IMR-90 (cell line): ENCODE measurements at regions not wholly inside any gene's neighbourhood (a gene's known extent, or its start where the extent isn't known, plus 50 kb on each side); places are given as distances from the start of the nearest gene placed in this dataset.

Experiments
- ATAC-seq: fragments of 200-7000 bp; cut with Tn5 transposase; 2 replicates; pipeline ENCODE4 v1.9.1; 2020; ENCODE audit warnings: low read depth, mild to moderate bottlenecking, moderate library complexity
- BruUV-seq: library from RNA; stranded (reverse); fragments of 400-500 nt; replicated peaks from 2 replicates; lab custom pipeline; 2021; lab: Mats Ljungman, UMichigan
- CTCF ChIA-PET: fragments of 300-600 bp; formaldehyde crosslinking; extraction: SDS; loops from one replicate; lab custom pipeline; 2021; ENCODE audit warnings: antibody characterized with exemption; lab: Yijun Ruan, JAX
- POLR2A ChIA-PET: fragments of 300-600 bp; sonication (Branson Sonifier 250); formaldehyde crosslinking; loops from one replicate; lab custom pipeline; 2022; ENCODE audit warnings: antibody characterized with exemption; ENCODE audit not compliant: unreplicated experiment; lab: Charles Lee
- DNase-seq: peaks from one replicate; pipeline ENCODE4 v3.0.0; 2013
- H2AFZ ChIP-seq: replicated peaks from 2 replicates; pipeline ENCODE3; 2013; ENCODE audit warnings: low read length, mild to moderate bottlenecking; ENCODE audit not compliant: poor library complexity
- H2AK5ac ChIP-seq: 2 replicates; pipeline ENCODE4 v1.6.1; 2013; ENCODE audit warnings: low read depth, low read length, inconsistent platforms
- H2AK9ac ChIP-seq: replicated peaks from 2 replicates; pipeline ENCODE3; 2013; ENCODE audit warnings: mild to moderate bottlenecking, low read depth, low read length, moderate library complexity; ENCODE audit not compliant: poor library complexity
- H2BK120ac ChIP-seq: 2 replicates; pipeline ENCODE4 v1.6.1; 2013; ENCODE audit warnings: low read depth, low read length, inconsistent platforms
- H2BK15ac ChIP-seq: 3 replicates; pipeline ENCODE4 v1.6.1; 2013; ENCODE audit warnings: low read depth, low read length, inconsistent platforms
- H2BK20ac ChIP-seq: 2 replicates; pipeline ENCODE4 v1.6.1; 2013; ENCODE audit warnings: low read depth, mild to moderate bottlenecking, inconsistent platforms, low read length, moderate library complexity
- H2BK5ac ChIP-seq: 2 replicates; pipeline ENCODE4 v1.6.1; 2013; ENCODE audit warnings: mild to moderate bottlenecking, low read depth, low read length, inconsistent platforms; ENCODE audit not compliant: poor library complexity, severe bottlenecking
- H3K14ac ChIP-seq: replicated peaks from 2 replicates; pipeline ENCODE4 v1.6.1; 2013; ENCODE audit warnings: low read depth, low read length, inconsistent platforms
- H3K18ac ChIP-seq: 2 replicates; pipeline ENCODE4 v1.6.1; 2013; ENCODE audit warnings: low read depth, low read length, control low read depth
- H3K23ac ChIP-seq: 2 replicates; pipeline ENCODE4 v1.6.1; 2013; ENCODE audit warnings: low read depth, low read length, inconsistent platforms
- H3K27ac ChIP-seq: 2 replicates; pipeline ENCODE4 v1.5.1; 2013; ENCODE audit warnings: mild to moderate bottlenecking, control low read depth, low read length; ENCODE audit not compliant: insufficient read depth
- H3K27me3 ChIP-seq: 2 replicates; pipeline ENCODE4 v1.6.1; 2013; ENCODE audit warnings: low read length; ENCODE audit not compliant: control insufficient read depth, insufficient read depth
- H3K36me3 ChIP-seq: 2 replicates; pipeline ENCODE4 v1.6.1; 2013; ENCODE audit warnings: low read length, mixed read lengths; ENCODE audit not compliant: control insufficient read depth, insufficient read depth
- H3K4ac ChIP-seq: 2 replicates; pipeline ENCODE4 v1.6.1; 2013; ENCODE audit warnings: low read depth, low read length, inconsistent platforms
- H3K4me1 ChIP-seq: 2 replicates; pipeline ENCODE4 v1.6.1; 2013; ENCODE audit warnings: low read length, mixed read lengths; ENCODE audit not compliant: control insufficient read depth, insufficient read depth
- H3K4me2 ChIP-seq: 2 replicates; pipeline ENCODE4 v1.6.1; 2013; ENCODE audit warnings: low read depth, mild to moderate bottlenecking, control low read depth, low read length, moderate library complexity
- H3K4me3 ChIP-seq: 2 replicates; pipeline ENCODE4 v1.5.1; 2013; ENCODE audit warnings: low read depth, mild to moderate bottlenecking, control low read depth, low read length, moderate library complexity; ENCODE audit not compliant: insufficient read depth
- H3K56ac ChIP-seq: 2 replicates; pipeline ENCODE4 v1.6.1; 2013; ENCODE audit warnings: low read length, inconsistent platforms; ENCODE audit not compliant: insufficient read depth; ENCODE audit errors: extremely low read depth
- H3K79me1 ChIP-seq, 2 experiments: 2 replicates each; pipeline ENCODE4 v1.6.1; 2013; ENCODE audit warnings: low read length in 2 of 2, inconsistent platforms in 1 of 2, low read depth in 1 of 2
- H3K9ac ChIP-seq: 2 replicates; pipeline ENCODE4 v1.6.1; 2013; ENCODE audit warnings: low read depth, low read length, control low read depth
- H3K9me1 ChIP-seq: 2 replicates; pipeline ENCODE4 v1.6.1; 2013; ENCODE audit warnings: low read length, inconsistent platforms; ENCODE audit not compliant: insufficient read depth
- H3K9me3 ChIP-seq: 2 replicates; pipeline ENCODE4 v1.6.1; 2013; ENCODE audit warnings: low read length; ENCODE audit not compliant: control insufficient read depth, insufficient read depth
- H4K20me1 ChIP-seq: 2 replicates; pipeline ENCODE4 v1.6.1; 2013; ENCODE audit warnings: low read length, inconsistent platforms; ENCODE audit not compliant: insufficient read depth
- H4K5ac ChIP-seq: 2 replicates; pipeline ENCODE4 v1.6.1; 2013; ENCODE audit warnings: mild to moderate bottlenecking, low read depth, low read length, control low read depth
- H4K8ac ChIP-seq, 2 experiments: 2 replicates each; pipeline ENCODE4 v1.6.1; 2013; ENCODE audit warnings: low read depth in 2 of 2, low read length in 2 of 2, control low read depth in 1 of 2, inconsistent platforms in 1 of 2
- H4K91ac ChIP-seq: 2 replicates; pipeline ENCODE4 v1.6.1; 2013; ENCODE audit warnings: low read depth, low read length, inconsistent platforms; ENCODE audit not compliant: insufficient read depth
- CEBPB ChIP-seq: IDR thresholded peaks from 2 replicates; pipeline ENCODE4 v1.6.1; 2012; ENCODE audit warnings: low read depth, low read length, improper control_type of control experiment
- MAFK ChIP-seq: IDR thresholded peaks from 2 replicates; pipeline ENCODE4 v1.6.1; 2012; ENCODE audit warnings: low read depth, low read length, improper control_type of control experiment
- MAZ ChIP-seq: IDR thresholded peaks from 2 replicates; pipeline ENCODE4 v1.6.1; 2012; ENCODE audit warnings: low read depth, mild to moderate bottlenecking, low read length, improper control_type of control experiment, moderate library complexity, borderline replicate concordance
- POLR2A ChIP-seq: IDR thresholded peaks from 2 replicates; pipeline ENCODE4 v1.6.1; 2012; ENCODE audit warnings: mild to moderate bottlenecking, low read depth, low read length
- RCOR1 ChIP-seq: IDR thresholded peaks from 2 replicates; pipeline ENCODE4 v1.6.1; 2012; ENCODE audit warnings: mild to moderate bottlenecking, low read length, improper control_type of control experiment; ENCODE audit not compliant: insufficient replicate concordance
- RFX5 ChIP-seq: IDR thresholded peaks from 2 replicates; pipeline ENCODE4 v1.8.0; 2012; ENCODE audit warnings: low read depth, mild to moderate bottlenecking, low read length, moderate library complexity
- WGBS, 2 experiments: methylation state at CpG; one replicate each; pipeline versions ENCODE4 v1.1.5 to v1.1.7; 2013; ENCODE audit warnings: missing lambda C conversion rate in 2 of 2; ENCODE audit not compliant: insufficient read length in 1 of 2; ENCODE audit errors: extremely low coverage in 2 of 2; 5-methylcytosine and 5-hydroxymethylcytosine counted together
- dilution Hi-C: fragments of 300-500 bp; cut with HindIII; formaldehyde crosslinking; loops from one replicate; pipeline ENCODE4 v1.14.3; 2018; ENCODE audit warnings: low sequenced_read_pairs; ENCODE audit not compliant: unreplicated experiment
- in situ Hi-C: fragments of 300-500 bp; cut with MboI; formaldehyde crosslinking; loops from 3 replicates; pipeline ENCODE4 v1.14.3; 2019; ENCODE audit warnings: low sequenced_read_pairs, inconsistent platforms, mixed read lengths
- intact Hi-C: fragments of 100-400 bp; cut with micrococcal nuclease; formaldehyde crosslinking; loops from 2 replicates; pipeline ENCODE4 v1.10.0; 2022
- TF ChIP-seq, protein P1 (sequence below): conservative IDR thresholded peaks from 2 replicates; pipeline ENCODE4 v1.5.1; 2012; ENCODE audit warnings: mild to moderate bottlenecking, low read depth, low read length, improper control_type of control experiment

DNA sequence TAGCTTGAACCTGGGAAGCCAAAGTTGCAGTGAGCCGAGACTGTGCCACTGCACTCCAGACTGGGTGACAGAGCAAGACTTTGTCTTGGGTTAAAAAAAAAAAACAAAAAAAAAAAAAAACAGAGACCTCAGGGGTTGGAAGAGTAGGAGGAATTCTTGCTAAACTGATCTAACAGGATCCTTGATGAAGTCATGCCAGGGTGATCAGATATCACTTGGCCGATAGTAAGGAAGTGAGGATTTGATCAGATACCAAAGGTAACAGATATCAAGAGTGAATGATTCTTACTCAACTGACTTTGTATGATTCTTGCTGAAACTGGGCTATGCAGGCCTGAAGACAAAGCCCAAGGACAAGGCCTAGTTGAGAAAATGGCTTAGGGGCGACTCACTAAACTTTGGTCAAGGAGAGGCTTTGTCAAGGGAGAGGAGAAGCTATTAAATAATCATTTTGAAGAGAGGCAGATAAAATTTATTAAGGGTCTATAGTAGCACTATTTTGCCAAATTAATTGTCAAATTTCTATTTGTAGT lies 624.7 kb downstream of the UTRN start:
- in situ Hi-C loops (no loop called here), intact Hi-C loops (loop anchor here (5.0 kb wide), 1 partner anchor 323 kb away; no protein-coding TSS in a partner anchor), dilution Hi-C loops (no loop called here)
- peak overlapping the region; percentile 81 for H2BK120ac ChIP-seq
- ATAC-seq, result no peak
- no peak overlapping the region for H3K27ac ChIP-seq
- no peak overlapping the region for H3K4me3 ChIP-seq
- peak overlapping the region; percentile 80; the same call in 1 of the 2 replicates for H2BK20ac ChIP-seq
- no TSS peak for BruUV-seq
- ChIA-PET POLR2A (no interaction called here), CTCF (interaction anchor here (0.7 kb wide), 1 partner anchor 716 kb away, joined by 5 read pairs; no protein-coding TSS in a partner anchor)
- TF ChIP-seq CEBPB, result no peak
- TF ChIP-seq, protein P1, sequence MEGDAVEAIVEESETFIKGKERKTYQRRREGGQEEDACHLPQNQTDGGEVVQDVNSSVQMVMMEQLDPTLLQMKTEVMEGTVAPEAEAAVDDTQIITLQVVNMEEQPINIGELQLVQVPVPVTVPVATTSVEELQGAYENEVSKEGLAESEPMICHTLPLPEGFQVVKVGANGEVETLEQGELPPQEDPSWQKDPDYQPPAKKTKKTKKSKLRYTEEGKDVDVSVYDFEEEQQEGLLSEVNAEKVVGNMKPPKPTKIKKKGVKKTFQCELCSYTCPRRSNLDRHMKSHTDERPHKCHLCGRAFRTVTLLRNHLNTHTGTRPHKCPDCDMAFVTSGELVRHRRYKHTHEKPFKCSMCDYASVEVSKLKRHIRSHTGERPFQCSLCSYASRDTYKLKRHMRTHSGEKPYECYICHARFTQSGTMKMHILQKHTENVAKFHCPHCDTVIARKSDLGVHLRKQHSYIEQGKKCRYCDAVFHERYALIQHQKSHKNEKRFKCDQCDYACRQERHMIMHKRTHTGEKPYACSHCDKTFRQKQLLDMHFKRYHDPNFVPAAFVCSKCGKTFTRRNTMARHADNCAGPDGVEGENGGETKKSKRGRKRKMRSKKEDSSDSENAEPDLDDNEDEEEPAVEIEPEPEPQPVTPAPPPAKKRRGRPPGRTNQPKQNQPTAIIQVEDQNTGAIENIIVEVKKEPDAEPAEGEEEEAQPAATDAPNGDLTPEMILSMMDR, result no peak
- TF ChIP-seq POLR2A, result no peak
- TF ChIP-seq RCOR1, result no peak
- TF ChIP-seq MAFK, result no peak
- no peak for TF ChIP-seq RFX5
- TF ChIP-seq MAZ, result no peak
- no peaks in the 10 kb centered on the region for H3K9me3 ChIP-seq
- no peak overlapping the region for H2BK5ac ChIP-seq
- H4K5ac ChIP-seq, result no peak overlapping the region
- H4K20me1 ChIP-seq, result no peaks in the 10 kb centered on the region
- DNase-seq, result peak; percentile 31
- H3K4ac ChIP-seq, result peak overlapping the region; percentile 72; the same call in 1 of the 2 replicates
- no peak overlapping the region for H2AK9ac ChIP-seq
- no peaks in the 10 kb centered on the region for H3K27me3 ChIP-seq
- H3K56ac ChIP-seq, result no peak overlapping the region
- H3K23ac ChIP-seq, result no peak overlapping the region
- 100% methylated on average over 1 of the region's 3 CpGs; no CpG with 5 or more reads in 1 of the 2 experiments for WGBS, 2 experiments
- no peak overlapping the region for H4K91ac ChIP-seq
- peak overlapping the region; percentile 34; the same call in 1 of the 3 replicates for H2BK15ac ChIP-seq
- no peak overlapping the region for H3K4me2 ChIP-seq
- no peak overlapping the region for H3K9ac ChIP-seq
- H3K36me3 ChIP-seq, result no peaks in the 10 kb centered on the region
- H3K9me1 ChIP-seq, result no peaks in the 10 kb centered on the region; the same call in 1 of the 2 replicates
- no peak overlapping the region for H2AFZ ChIP-seq
- peak overlapping the region; percentile 20; the same call in 1 of the 2 replicates for H3K18ac ChIP-seq
- H3K14ac ChIP-seq, result peak overlapping the region; percentile 85
- no peak overlapping the region for H4K8ac ChIP-seq
- H3K4me1 ChIP-seq, result peaks cover 7% of the 10 kb centered on the region
- H2AK5ac ChIP-seq, result 0 out of 2 replicates have a peak overlapping the region, but pooled peaks have one; percentile 43
- no peaks in the 10 kb centered on the region for H3K79me1 ChIP-seq
